HCT116 (cell line): ENCODE measurements at regions not wholly inside any gene's neighbourhood (a gene's known extent, or its start where the extent isn't known, plus 50 kb on each side); places are given as distances from the start of the nearest gene placed in this dataset.

ENCODE experiments used
- ATAC-seq: fragments of 200-7000 bp; cut with Tn5 transposase; 2 replicates; pipeline ENCODE4 v1.9.1; 2020; ENCODE audit warnings: mild to moderate bottlenecking, moderate library complexity
- BruUV-seq: library from RNA; stranded (reverse); fragments of 400-500 nt; replicated peaks from 2 replicates; lab custom pipeline; 2021; lab: Mats Ljungman, UMichigan
- CTCF ChIA-PET: fragments of 300-600 bp; sonication (Branson Sonifier 250); formaldehyde crosslinking; loops from one replicate; lab custom pipeline; 2021; ENCODE audit warnings: antibody characterized with exemption; lab: Charles Lee
- POLR2A ChIA-PET: fragments of 300-600, 350-600 bp; sonication (Branson Sonifier 250); formaldehyde crosslinking; loops from one replicate; lab custom pipeline; 2021; ENCODE audit warnings: antibody characterized with exemption; lab: Charles Lee
- RAD21 ChIA-PET, 2 experiments: fragments of 300-600 bp; sonication (Branson Sonifier 250); formaldehyde crosslinking; loops; one replicate each; lab custom pipeline; 2023; ENCODE audit warnings: low total read pairs in 2 of 2; ENCODE audit not compliant: uncharacterized antibody in 2 of 2, unreplicated experiment in 2 of 2, low non-redundant PET in 1 of 2; lab: Charles Lee
- DNase-seq: peaks from one replicate; pipeline ENCODE4 v3.0.0-alpha.2; 2010; ENCODE audit warnings: low read depth, low spot score
- H2AFZ ChIP-seq: fragments of 200-600 bp; shearing (Covaris generic), sonication (generic); 2 replicates; pipeline ENCODE4 v1.6.1; 2017; ENCODE audit warnings: low read depth, mixed run types, mixed read lengths, antibody characterized with exemption, low read length; ENCODE audit not compliant: poor library complexity, severe bottlenecking
- H3K27ac ChIP-seq: 2 replicates; pipeline ENCODE4 v1.5.1; 2012; ENCODE audit warnings: low read depth, low read length
- H3K27me3 ChIP-seq: fragments of 200-600 bp; sonication (generic); 2 replicates; pipeline ENCODE4 v1.6.1; 2016; ENCODE audit warnings: mixed run types, low read length, mixed read lengths; ENCODE audit not compliant: insufficient read depth
- H3K36me3 ChIP-seq, 2 experiments: fragments of 200-500 bp in 1 of 2; fragments of 200-600 bp in 1 of 2; sonication (Bioruptor generic) in 1 of 2; sonication (generic) in 1 of 2; 2 replicates each; pipeline versions ENCODE4 v1.5.1 to v1.6.1; 2014 to 2016; ENCODE audit warnings: low read length in 2 of 2, inconsistent platforms in 1 of 2, mixed read lengths in 1 of 2, mixed run types in 1 of 2; ENCODE audit not compliant: insufficient read depth in 2 of 2, control insufficient read depth in 1 of 2
- H3K4me1 ChIP-seq, 2 experiments: fragments of 200-600 bp in 1 of 2; sonication (generic) in 1 of 2; 2 replicates each; pipeline versions ENCODE4 v1.5.1 to v1.6.1; 2012 to 2017; ENCODE audit warnings: low read length in 2 of 2, inconsistent platforms in 1 of 2, mild to moderate bottlenecking in 1 of 2, mixed read lengths in 1 of 2, mixed run types in 1 of 2, moderate library complexity in 1 of 2; ENCODE audit not compliant: insufficient read depth in 2 of 2, control insufficient read depth in 1 of 2
- H3K4me2 ChIP-seq: fragments of 200-600 bp; sonication (generic); 2 replicates; pipeline ENCODE4 v1.6.1; 2017; ENCODE audit warnings: mixed run types, low read length, mixed read lengths
- H3K4me3 ChIP-seq, 2 experiments: fragments of 200-600 bp in 1 of 2; sonication (generic) in 1 of 2; replicated peaks in 1 of 2; 2 replicates each; pipeline ENCODE4 v1.5.1; 2011 to 2016; ENCODE audit warnings: low read length in 2 of 2, control low read depth in 1 of 2, low read depth in 1 of 2, mild to moderate bottlenecking in 1 of 2, mixed read lengths in 1 of 2, mixed run types in 1 of 2
- H3K79me2 ChIP-seq: fragments of 200-600 bp; sonication (generic); 2 replicates; pipeline ENCODE4 v1.6.1; 2017; ENCODE audit warnings: mild to moderate bottlenecking, mixed run types, low read length, moderate library complexity, mixed read lengths; ENCODE audit not compliant: insufficient read depth
- H3K9ac ChIP-seq: fragments of 200-600 bp; sonication (generic); 2 replicates; pipeline ENCODE4 v1.6.1; 2016; ENCODE audit warnings: low read length, mixed read lengths
- H3K9me2 ChIP-seq: fragments of 200-600 bp; sonication (generic), shearing (Covaris generic); 2 replicates; pipeline ENCODE4 v1.6.1; 2017; ENCODE audit warnings: mixed run types, mild to moderate bottlenecking, moderate library complexity; ENCODE audit not compliant: insufficient read depth
- H3K9me3 ChIP-seq, 2 experiments: fragments of 200-500 bp in 1 of 2; fragments of 200-600 bp in 1 of 2; sonication (Bioruptor generic) in 1 of 2; sonication (generic) in 1 of 2; 2 replicates each; pipeline ENCODE4 v1.6.1; 2014 to 2017; ENCODE audit warnings: low read length in 2 of 2, mixed read lengths in 2 of 2, inconsistent platforms in 1 of 2, low read depth in 1 of 2, mild to moderate bottlenecking in 1 of 2, mixed run types in 1 of 2, moderate library complexity in 1 of 2; ENCODE audit not compliant: control insufficient read depth in 1 of 2, insufficient read depth in 1 of 2
- H4K20me1 ChIP-seq: fragments of 200-600 bp; sonication (generic), shearing (Covaris generic); 2 replicates; pipeline ENCODE4 v1.6.1; 2017; ENCODE audit warnings: mixed run types, mild to moderate bottlenecking, moderate library complexity; ENCODE audit not compliant: insufficient read depth
- CEBPB ChIP-seq: IDR thresholded peaks from 2 replicates; pipeline ENCODE4 v1.6.1; 2012; ENCODE audit warnings: low read depth
- EZH2 ChIP-seq: fragments of 200-600 bp; sonication (generic); IDR thresholded peaks from 2 replicates; pipeline ENCODE4 v1.6.1; 2017; ENCODE audit warnings: antibody characterized with exemption, mixed run types
- POLR2A ChIP-seq: IDR thresholded peaks from 2 replicates; pipeline ENCODE4 v1.7.0; 2011; ENCODE audit warnings: borderline replicate concordance; ENCODE audit not compliant: insufficient read depth, insufficient read length; ENCODE audit errors: extremely low read depth
- POLR2AphosphoS5 ChIP-seq: IDR thresholded peaks from 2 replicates; pipeline ENCODE4 v1.6.1; 2011; ENCODE audit warnings: mild to moderate bottlenecking, low read depth, low read length, moderate library complexity
- SP1 ChIP-seq: IDR thresholded peaks from 2 replicates; pipeline ENCODE4 v1.6.1; 2012; ENCODE audit warnings: low read depth
- YY1 ChIP-seq: IDR thresholded peaks from 2 replicates; pipeline ENCODE4 v1.6.1; 2011; ENCODE audit warnings: low read length, low read depth, moderate library complexity, mild to moderate bottlenecking; ENCODE audit not compliant: insufficient replicate concordance; ENCODE audit errors: extremely low read depth
- ZFX ChIP-seq: fragments of 450-650 bp; IDR thresholded peaks from 2 replicates; pipeline ENCODE4 v1.6.1; 2017
- ZNF274 ChIP-seq: fragments of 200-500 bp; sonication (Bioruptor generic); IDR thresholded peaks from 2 replicates; pipeline ENCODE4 v1.6.1; 2014; ENCODE audit warnings: mild to moderate bottlenecking, low read depth, low read length, inconsistent platforms
- intact Hi-C: fragments of 100-400 bp; cut with micrococcal nuclease; formaldehyde crosslinking; loops from 2 replicates; pipeline ENCODE4 v1.10.0; 2022
- TF ChIP-seq, protein P1 (sequence below): IDR thresholded peaks from 2 replicates; pipeline ENCODE4 v1.6.1; 2012
- TF ChIP-seq, protein P2 (sequence below), 3 experiments: fragments of 200-600 bp in 1 of 3; sonication (generic) in 1 of 3; IDR thresholded peaks in 2 of 3; conservative IDR thresholded peaks in 1 of 3; 2 replicates each; pipeline ENCODE4 v1.5.1; 2012 to 2017; ENCODE audit warnings: low read depth in 2 of 3, low read length in 2 of 3, antibody characterized with exemption in 1 of 3, borderline replicate concordance in 1 of 3, control low read depth in 1 of 3, mild to moderate bottlenecking in 1 of 3, mixed read lengths in 1 of 3, mixed run types in 1 of 3, moderate library complexity in 1 of 3; ENCODE audit not compliant: insufficient read depth in 1 of 3

DNA sequence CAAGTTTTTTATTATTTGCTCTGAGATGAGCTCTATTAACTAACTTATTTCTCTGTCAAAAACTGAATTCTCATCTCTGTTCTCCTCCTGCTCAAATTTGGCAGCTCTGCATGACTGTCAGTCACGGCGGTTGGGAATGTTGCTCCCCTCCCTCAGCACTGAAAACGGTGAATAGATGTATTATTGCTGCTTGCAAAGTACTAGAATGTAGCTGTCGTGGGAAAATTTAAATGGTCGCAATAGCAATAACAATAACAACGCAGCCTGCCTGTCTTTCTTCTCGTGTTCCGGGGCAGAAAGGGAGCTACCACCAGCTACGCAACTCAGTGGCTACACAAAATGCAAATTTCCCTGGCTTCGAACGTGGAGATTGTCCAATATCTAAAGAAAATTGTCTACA, 125.6 kb upstream of the FRY start:
- no peak overlapping the region for H3K4me2 ChIP-seq
- BruUV-seq: no TSS peak
- no peak for ATAC-seq
- DNase-seq: no peak
- H3K27me3 ChIP-seq: peaks cover 16% of the 10 kb centered on the region
- H4K20me1 ChIP-seq: no peaks in the 10 kb centered on the region
- H3K27ac ChIP-seq: no peak overlapping the region
- no peaks in the 10 kb centered on the region for H3K79me2 ChIP-seq
- ChIA-PET CTCF (no interaction called here), POLR2A (no interaction called here), RAD21 (no interaction called here)
- no peaks in the 10 kb centered on the region for H3K9me3 ChIP-seq
- no peak overlapping the region for H3K9ac ChIP-seq
- no peak overlapping the region for H3K4me3 ChIP-seq
- intact Hi-C loops: no loop called here
- no peaks in the 10 kb centered on the region for H3K9me2 ChIP-seq
- no peak overlapping the region for H2AFZ ChIP-seq
- H3K36me3 ChIP-seq: no peaks in the 10 kb centered on the region
- TF ChIP-seq POLR2AphosphoS5 (no peak), EZH2 (no peak), SP1 (no peak), CEBPB (no peak), POLR2A (no peak), ZFX (no peak), ZNF274 (no peak), YY1 (no peak)
- TF ChIP-seq, protein P1, sequence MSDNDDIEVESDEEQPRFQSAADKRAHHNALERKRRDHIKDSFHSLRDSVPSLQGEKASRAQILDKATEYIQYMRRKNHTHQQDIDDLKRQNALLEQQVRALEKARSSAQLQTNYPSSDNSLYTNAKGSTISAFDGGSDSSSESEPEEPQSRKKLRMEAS: no peak
- TF ChIP-seq, protein P2, sequence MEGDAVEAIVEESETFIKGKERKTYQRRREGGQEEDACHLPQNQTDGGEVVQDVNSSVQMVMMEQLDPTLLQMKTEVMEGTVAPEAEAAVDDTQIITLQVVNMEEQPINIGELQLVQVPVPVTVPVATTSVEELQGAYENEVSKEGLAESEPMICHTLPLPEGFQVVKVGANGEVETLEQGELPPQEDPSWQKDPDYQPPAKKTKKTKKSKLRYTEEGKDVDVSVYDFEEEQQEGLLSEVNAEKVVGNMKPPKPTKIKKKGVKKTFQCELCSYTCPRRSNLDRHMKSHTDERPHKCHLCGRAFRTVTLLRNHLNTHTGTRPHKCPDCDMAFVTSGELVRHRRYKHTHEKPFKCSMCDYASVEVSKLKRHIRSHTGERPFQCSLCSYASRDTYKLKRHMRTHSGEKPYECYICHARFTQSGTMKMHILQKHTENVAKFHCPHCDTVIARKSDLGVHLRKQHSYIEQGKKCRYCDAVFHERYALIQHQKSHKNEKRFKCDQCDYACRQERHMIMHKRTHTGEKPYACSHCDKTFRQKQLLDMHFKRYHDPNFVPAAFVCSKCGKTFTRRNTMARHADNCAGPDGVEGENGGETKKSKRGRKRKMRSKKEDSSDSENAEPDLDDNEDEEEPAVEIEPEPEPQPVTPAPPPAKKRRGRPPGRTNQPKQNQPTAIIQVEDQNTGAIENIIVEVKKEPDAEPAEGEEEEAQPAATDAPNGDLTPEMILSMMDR (IDR thresholded peaks at IDR 0.05 in 2 of 3, conservative IDR thresholded peaks at IDR 0.05 in 1 of 3; ENCODE audit: borderline replicate concordance in 1 of 3, insufficient read depth in 1 of 3, low read depth in 2 of 3, low read length in 2 of 3): no peak
- H3K4me1 ChIP-seq: no peaks in the 10 kb centered on the region
